ENCODE measurements at regions not wholly inside any gene's neighbourhood (a gene's known extent, or its start where the extent isn't known, plus 50 kb on each side); places are given as distances from the start of the nearest gene placed in this dataset.

GRCh38 chr9:109726119-109726518, 53.9 kb upstream of the PALM2AKAP2 start:
- Histone ChIP-seq H3K36me3 (ENCODE audit: insufficient read depth, low read length) (no peaks in the 10 kb centered on the region), H4K20me1 (ENCODE audit: insufficient read depth, low read length) (no peaks in the 10 kb centered on the region), H3K4me2 (ENCODE audit: low read length) (no peak overlapping the region), H3K4me1 (ENCODE audit: insufficient read depth, low read length, poor library complexity, severe bottlenecking) (no peaks in the 10 kb centered on the region), H3K9me3 (ENCODE audit: low read length) (no peaks in the 10 kb centered on the region), H2AFZ (ENCODE audit: low read length) (no peak overlapping the region), H3K79me2 (ENCODE audit: insufficient read depth, low read depth, low read length) (no peaks in the 10 kb centered on the region), H3K4me3 (ENCODE audit: low read depth, low read length, poor library complexity, severe bottlenecking) (no peak overlapping the region), H3K27ac (ENCODE audit: low read depth, low read length, poor library complexity, severe bottlenecking) (no peak overlapping the region), H3K9me2 (ENCODE audit: insufficient read depth, low read length) (no peaks in the 10 kb centered on the region)
- intact Hi-C loops (cut with micrococcal nuclease; ENCODE audit: unreplicated experiment), result loop anchor here (5.0 kb wide), 1 partner anchor 91 kb away; no protein-coding TSS in a partner anchor
- no peak for DNase-seq (ENCODE audit: low spot score)
- TF ChIP-seq, protein P1, sequence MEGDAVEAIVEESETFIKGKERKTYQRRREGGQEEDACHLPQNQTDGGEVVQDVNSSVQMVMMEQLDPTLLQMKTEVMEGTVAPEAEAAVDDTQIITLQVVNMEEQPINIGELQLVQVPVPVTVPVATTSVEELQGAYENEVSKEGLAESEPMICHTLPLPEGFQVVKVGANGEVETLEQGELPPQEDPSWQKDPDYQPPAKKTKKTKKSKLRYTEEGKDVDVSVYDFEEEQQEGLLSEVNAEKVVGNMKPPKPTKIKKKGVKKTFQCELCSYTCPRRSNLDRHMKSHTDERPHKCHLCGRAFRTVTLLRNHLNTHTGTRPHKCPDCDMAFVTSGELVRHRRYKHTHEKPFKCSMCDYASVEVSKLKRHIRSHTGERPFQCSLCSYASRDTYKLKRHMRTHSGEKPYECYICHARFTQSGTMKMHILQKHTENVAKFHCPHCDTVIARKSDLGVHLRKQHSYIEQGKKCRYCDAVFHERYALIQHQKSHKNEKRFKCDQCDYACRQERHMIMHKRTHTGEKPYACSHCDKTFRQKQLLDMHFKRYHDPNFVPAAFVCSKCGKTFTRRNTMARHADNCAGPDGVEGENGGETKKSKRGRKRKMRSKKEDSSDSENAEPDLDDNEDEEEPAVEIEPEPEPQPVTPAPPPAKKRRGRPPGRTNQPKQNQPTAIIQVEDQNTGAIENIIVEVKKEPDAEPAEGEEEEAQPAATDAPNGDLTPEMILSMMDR (conservative IDR thresholded peaks at IDR 0.05; ENCODE audit: low read length), result no peak
- no peak for TF ChIP-seq EZH2phosphoT487 (IDR thresholded peaks at IDR 0.05; ENCODE audit: borderline replicate concordance, low read depth, low read length)
- POLR2A ChIA-PET, result interaction anchor here (0.7 kb wide), 1 partner anchor 1148 kb away, joined by 3 read pairs; no protein-coding TSS in a partner anchor
- BruUV-seq (replicated peaks), result no TSS peak
- CTCF ChIA-PET (ENCODE audit: unreplicated experiment), result no interaction called here

DNA sequence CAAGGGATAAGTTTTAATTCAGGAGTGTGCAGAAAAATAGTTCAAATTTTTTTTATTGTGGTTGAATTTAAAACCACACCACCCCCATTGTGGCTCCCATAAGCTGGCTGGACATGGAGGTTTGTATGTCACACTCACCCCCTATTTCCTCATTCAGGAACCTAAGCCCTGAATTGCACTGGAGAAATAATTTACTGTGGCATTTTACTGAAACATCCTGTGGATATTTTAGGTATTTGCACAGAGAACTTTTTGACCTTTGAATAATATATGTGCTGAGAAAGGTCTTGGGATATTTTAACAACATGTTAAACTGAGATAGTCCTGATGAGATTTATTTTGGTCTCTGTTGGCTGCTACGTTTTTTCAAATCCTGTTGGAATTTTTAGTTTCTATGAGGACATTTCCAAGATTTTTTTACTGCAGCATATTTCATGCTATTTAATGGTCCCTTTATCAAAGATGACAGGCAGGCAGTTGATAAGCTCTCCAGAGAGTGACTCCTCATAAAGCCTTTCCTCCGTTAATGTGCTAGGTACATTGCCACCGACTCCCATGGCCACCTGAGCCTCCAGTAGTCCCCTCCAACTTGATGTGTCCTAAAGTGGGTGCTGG, 51.2 kb upstream of the PALM2AKAP2 start:
- no peak overlapping the region for H2AFZ ChIP-seq (ENCODE audit: low read length)
- no peaks in the 10 kb centered on the region for H3K4me1 ChIP-seq (ENCODE audit: insufficient read depth, low read length, poor library complexity, severe bottlenecking)
- H3K9me3 ChIP-seq (ENCODE audit: low read length), result no peaks in the 10 kb centered on the region
- H4K20me1 ChIP-seq (ENCODE audit: insufficient read depth, low read length), result no peaks in the 10 kb centered on the region
- ChIA-PET POLR2A (no interaction called here), CTCF (ENCODE audit: unreplicated experiment) (no interaction called here)
- no peak overlapping the region for H3K4me3 ChIP-seq (ENCODE audit: low read depth, low read length, poor library complexity, severe bottlenecking)
- TF ChIP-seq, protein P1 (conservative IDR thresholded peaks at IDR 0.05; ENCODE audit: low read length), result no peak
- no peak for TF ChIP-seq EZH2phosphoT487 (IDR thresholded peaks at IDR 0.05; ENCODE audit: borderline replicate concordance, low read depth, low read length)
- H3K9me2 ChIP-seq (ENCODE audit: insufficient read depth, low read length), result no peaks in the 10 kb centered on the region
- intact Hi-C loops (cut with micrococcal nuclease; ENCODE audit: unreplicated experiment), result loop anchor here (5.0 kb wide), 1 partner anchor 89 kb away; no protein-coding TSS in a partner anchor
- DNase-seq (ENCODE audit: low spot score), result no peak
- no TSS peak for BruUV-seq (replicated peaks)
- no peak overlapping the region for H3K4me2 ChIP-seq (ENCODE audit: low read length)
- H3K79me2 ChIP-seq (ENCODE audit: insufficient read depth, low read depth, low read length), result no peaks in the 10 kb centered on the region
- no peaks in the 10 kb centered on the region for H3K36me3 ChIP-seq (ENCODE audit: insufficient read depth, low read length)
- no peak overlapping the region for H3K27ac ChIP-seq (ENCODE audit: low read depth, low read length, poor library complexity, severe bottlenecking)

GRCh38 chr9:109729513-109729912, 50.5 kb upstream of the PALM2AKAP2 start:
- no peaks in the 10 kb centered on the region for H3K4me1 ChIP-seq (ENCODE audit: insufficient read depth, low read length, poor library complexity, severe bottlenecking)
- BruUV-seq (replicated peaks), result no TSS peak
- no peak for DNase-seq (ENCODE audit: low spot score)
- TF ChIP-seq, protein P1 (conservative IDR thresholded peaks at IDR 0.05; ENCODE audit: low read length), result no peak
- TF ChIP-seq EZH2phosphoT487 (IDR thresholded peaks at IDR 0.05; ENCODE audit: borderline replicate concordance, low read depth, low read length), result no peak
- H3K27ac ChIP-seq (ENCODE audit: low read depth, low read length, poor library complexity, severe bottlenecking), result no peak overlapping the region
- H3K9me2 ChIP-seq (ENCODE audit: insufficient read depth, low read length), result no peaks in the 10 kb centered on the region
- no peak overlapping the region for H3K4me3 ChIP-seq (ENCODE audit: low read depth, low read length, poor library complexity, severe bottlenecking)
- H2AFZ ChIP-seq (ENCODE audit: low read length), result no peak overlapping the region
- CTCF ChIA-PET (ENCODE audit: unreplicated experiment), result no interaction called here
- POLR2A ChIA-PET, result no interaction called here
- H3K79me2 ChIP-seq (ENCODE audit: insufficient read depth, low read depth, low read length), result no peaks in the 10 kb centered on the region
- intact Hi-C loops (cut with micrococcal nuclease; ENCODE audit: unreplicated experiment), result loop anchor here (5.0 kb wide), 1 partner anchor 88 kb away; no protein-coding TSS in a partner anchor
- no peak overlapping the region for H3K4me2 ChIP-seq (ENCODE audit: low read length)
- H4K20me1 ChIP-seq (ENCODE audit: insufficient read depth, low read length), result no peaks in the 10 kb centered on the region
- H3K9me3 ChIP-seq (ENCODE audit: low read length), result no peaks in the 10 kb centered on the region
- H3K36me3 ChIP-seq (ENCODE audit: insufficient read depth, low read length), result no peaks in the 10 kb centered on the region
